ENCODE measurements at regions not wholly inside any gene's neighbourhood (a gene's known extent, or its start where the extent isn't known, plus 50 kb on each side); places are given as distances from the start of the nearest gene placed in this dataset.

DNA sequence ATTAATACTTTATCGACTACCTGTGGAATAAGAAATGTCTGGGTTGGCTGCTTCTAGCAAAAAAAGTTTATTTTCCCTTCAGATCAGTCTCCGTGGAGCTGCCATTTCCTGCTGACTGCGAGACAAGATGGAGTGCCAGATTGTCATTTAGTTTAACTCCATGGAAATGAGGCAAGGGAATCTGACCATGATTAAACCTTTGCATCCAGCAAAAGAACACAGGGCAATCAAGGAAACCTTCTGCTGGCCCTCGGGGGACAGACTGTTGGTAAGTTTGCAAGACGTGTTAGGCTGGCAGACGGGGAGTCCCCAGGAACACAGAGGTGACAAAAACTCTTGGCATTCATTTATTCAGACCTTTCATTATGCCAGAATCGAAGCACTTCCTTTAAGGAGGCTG, 52.2 kb upstream of the SPACA1 start:
- DNase-seq (ENCODE audit: low read depth in 2 of 2), result no peak

DNA sequence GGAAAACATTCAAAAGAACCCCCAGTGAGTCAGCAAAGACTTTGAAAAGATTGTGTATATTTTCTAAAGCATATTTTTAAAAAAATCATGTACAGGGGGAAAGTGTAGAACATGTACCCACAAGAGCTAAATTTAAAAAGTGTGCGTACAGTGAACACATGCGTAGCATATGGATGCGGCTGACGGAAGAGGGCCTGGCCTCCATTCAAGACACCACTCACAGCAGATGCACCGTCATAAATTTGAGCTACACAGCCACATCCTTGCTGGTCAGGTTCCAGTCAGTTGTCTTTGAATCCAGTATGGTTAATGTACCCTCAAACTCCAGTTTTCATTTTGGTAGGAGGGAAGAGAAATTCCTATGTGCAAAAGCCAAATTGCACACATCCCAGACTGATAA, 54.3 kb upstream of the SPACA1 start:
- no peak for DNase-seq (ENCODE audit: low read depth in 2 of 2)

DNA sequence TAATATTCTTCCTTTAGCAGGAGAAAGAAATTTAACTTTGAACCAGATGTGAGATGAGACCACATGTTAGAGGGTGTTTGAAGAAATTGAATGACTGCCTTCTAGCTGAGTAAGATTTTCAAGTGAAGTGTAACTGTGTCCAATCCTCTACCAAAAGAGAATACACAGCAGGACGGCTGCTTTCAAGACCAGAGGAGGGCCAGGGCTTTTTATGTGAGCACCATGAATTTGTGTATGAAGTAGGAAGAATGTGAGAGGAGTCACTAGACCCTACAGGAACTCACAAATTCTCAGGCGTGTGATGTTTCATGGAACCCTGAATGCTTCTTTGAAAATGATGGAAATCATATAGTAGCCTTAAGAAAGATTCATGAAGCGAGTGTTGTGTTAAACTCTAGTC, 56.8 kb upstream of the SPACA1 start:
- DNase-seq (ENCODE audit: low read depth in 2 of 2), result no peak

DNA sequence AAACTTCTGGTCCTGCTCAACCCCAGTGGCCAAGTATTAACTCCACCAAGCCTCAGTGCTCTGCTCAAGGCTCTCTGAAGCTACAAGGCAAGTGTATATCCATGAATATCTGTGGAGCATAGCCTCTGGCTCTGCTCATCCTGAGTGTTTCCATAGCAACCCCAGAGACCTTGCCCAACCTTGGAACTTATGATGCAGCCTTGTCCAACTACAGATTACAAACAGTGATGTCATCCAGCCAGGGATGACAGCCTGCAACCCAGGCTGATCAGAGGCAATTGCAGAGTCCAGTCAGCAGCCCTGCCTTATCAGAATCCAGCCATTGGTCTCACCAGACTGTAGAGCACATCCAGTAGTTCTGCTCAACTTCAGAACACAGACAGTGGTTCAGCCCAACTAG, 65.5 kb upstream of the SPACA1 start:
- DNase-seq (ENCODE audit: low read depth in 2 of 2), result no peak

DNA sequence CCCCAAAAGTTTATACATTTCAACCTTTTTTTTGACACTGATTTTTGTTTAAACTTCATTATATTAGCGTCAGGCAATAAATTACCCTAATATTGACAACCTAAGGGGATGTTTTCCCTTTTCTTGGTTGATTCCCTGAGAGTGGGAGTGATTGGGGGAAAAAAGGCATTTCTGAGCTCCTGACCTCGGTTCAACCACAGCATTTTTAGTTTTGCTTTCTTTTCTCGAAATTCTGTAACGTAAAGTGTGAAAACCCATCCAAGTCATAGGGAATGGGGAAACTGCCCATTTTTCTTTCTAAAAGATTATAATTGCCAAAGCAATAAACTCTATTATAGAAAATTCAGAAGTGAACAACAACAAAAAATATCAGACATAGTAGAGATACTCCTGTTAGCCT, 67.9 kb upstream of the SPACA1 start:
- DNase-seq (ENCODE audit: low read depth in 2 of 2), result no peak

DNA sequence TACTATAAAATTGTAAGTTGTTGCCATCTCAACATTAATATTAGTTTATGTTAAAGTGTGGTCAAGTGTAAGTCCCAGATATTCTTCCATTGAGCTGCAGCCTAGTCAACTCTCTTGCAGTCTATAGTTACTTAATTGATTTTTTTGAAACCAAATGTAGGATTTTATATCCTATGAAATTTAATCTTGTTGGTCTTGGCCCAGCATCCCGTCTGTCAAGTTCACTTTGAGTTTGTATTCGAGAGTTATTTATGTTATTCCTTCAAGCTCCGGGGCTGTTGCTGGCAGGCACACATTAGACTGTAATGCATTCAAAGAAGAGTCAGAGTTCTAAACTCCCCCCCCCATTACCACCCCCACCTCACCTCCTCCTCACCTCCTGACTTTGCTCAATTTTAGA, 71.0 kb upstream of the SPACA1 start:
- DNase-seq (ENCODE audit: low read depth in 2 of 2), result no peak

DNA sequence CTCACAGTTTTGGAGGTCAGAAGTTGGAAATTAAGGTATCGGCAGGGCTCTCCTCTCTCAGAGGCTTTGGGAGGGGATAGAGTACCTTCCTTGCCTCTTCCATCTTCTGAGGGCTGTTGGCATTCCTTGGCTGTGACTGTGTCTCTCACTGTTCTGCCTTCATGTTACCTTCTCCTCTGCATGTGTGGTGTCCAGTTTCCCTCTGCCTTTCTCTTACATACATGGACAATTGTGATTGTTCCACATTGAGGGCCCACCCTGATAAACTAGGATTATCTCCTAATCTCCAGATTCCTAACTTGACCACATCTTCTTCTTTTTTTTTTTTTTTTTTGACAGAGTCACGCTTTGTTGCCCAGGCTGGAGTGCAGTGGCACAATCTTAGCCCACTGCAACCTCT, 72.1 kb upstream of the SPACA1 start:
- no peak for DNase-seq (ENCODE audit: low read depth in 2 of 2)

DNA sequence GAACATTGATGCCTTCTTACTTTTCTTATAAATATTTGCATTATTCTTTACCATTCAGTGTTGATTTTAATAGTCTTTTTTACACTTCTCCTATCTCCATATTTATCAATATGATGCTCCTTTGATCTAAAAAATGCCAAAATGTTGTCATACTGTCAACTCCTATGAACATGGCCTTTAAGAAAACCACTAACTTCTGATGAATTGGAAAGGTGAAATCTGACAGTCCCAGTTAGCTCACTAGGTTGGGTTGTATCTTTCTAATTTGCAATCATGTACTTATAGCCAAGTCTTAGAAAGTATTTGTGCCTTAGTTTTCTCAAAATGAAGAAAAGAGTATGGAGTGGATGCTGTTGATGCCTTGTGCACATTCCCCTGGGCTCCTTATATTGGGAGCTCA, 75.4 kb upstream of the SPACA1 start:
- DNase-seq (ENCODE audit: low read depth in 2 of 2), result no peak

DNA sequence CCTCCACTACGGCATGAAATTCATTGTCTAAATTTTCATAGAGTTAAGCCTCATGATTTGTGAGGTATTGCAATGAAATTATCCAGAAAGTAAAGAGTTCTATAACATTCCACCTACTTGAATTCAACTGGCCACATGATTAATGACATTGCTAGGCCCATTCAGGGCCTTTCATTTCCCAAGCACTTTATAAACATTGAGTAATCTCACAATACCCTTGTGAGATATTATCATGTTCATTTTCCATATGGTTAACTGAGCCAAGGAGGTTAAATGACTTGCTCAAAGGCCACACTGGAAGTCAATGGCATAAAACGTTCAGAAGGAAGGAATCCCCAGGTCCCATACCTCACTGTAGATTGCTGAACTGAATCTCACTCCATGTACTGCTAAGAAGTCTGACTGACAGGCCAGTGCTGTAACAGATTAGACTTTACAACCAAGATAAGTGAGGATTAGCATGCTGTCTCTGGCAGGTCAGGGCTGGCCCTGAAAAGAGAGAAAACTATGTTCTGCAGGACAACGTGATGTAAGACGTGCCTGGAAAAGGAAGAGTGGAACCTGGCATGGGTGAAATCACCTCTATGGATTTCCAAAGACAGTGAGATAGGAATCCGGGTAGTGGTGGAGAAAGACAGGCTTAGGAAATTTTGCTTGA, 75.9 kb upstream of the SPACA1 start:
- no peak for DNase-seq (ENCODE audit: low read depth in 2 of 2)

DNA sequence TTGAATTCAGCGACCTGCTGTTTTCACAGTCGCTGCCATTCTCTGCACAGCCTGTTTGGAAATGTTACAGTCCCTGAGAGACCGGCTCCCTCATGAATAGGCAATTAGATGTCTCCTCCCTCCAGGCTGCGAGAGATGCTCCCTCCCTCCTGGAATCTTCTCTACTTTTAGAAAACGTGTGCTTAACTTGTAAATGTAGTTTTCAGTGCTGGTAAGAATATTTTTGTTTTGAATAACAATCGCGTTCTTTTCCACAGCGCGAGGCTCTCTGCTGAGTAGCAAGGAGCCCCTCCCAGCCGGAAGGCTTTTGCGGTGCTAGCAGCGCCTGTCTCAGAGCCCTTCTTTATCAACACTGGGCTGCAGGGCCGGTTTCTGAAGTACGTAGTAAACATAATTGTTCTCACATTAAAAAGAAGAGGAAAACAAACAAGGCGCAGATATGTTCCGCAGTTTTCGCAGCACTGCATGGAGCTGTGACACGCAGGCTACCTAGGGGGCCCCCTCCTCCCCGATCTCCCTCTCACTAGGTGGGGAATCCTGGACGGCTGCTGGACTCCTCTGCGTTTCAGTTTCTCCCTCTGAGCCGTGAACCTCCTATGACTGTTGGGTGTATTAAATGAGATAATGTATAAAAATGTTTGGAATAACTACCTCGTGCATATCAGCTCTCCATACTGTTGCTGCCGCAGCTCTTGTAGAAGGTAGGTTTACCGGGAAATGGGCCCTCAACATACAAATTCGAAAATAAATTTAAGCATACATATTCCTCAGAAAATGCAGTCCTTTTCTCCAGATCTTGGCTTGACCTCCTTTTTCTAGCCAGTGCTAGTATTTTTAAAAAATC, 79.0 kb upstream of the SPACA1 start:
- DNase-seq (ENCODE audit: low read depth in 2 of 2), result no peak

DNA sequence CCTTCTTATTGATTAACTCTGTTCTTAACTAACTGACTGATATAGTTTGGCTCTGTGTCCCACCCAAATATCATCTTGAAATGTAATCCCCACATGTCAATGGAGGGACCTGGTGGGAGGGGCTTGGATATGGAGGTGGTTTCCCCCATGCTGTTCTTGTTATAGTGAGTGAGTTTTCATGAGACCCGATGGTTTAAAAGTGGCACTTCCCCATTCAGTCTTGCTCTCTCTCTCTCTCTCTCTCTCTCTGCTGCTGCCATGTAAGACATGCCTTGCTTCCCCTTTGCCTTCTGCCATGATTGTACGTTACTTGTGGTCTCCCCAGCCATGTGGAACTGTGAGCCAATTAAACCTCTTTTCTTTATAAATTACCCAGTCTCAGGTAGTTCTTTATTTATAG, 81.8 kb upstream of the SPACA1 start:
- no peak for DNase-seq (ENCODE audit: low read depth in 2 of 2)

DNA sequence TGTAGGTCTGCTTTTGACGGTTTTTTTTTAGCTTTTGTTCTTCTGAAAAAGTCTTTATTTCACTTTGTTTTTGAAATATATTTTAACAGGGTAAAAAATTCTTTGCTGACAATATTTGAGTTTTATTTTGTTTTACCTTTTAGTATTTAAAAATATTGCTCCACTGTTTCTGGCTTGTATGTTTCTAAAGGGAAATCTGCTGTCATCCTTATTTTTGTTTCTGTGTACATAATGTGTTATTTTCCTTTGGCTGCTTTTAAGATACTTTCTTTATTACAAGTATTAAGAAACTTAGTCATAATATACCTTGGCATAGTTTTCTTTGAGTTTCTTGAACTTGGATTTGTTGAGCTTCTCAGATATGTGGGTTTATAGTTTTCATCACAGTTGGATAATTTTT, 88.6 kb upstream of the SPACA1 start:
- no peak for DNase-seq (ENCODE audit: low read depth in 2 of 2)

DNA sequence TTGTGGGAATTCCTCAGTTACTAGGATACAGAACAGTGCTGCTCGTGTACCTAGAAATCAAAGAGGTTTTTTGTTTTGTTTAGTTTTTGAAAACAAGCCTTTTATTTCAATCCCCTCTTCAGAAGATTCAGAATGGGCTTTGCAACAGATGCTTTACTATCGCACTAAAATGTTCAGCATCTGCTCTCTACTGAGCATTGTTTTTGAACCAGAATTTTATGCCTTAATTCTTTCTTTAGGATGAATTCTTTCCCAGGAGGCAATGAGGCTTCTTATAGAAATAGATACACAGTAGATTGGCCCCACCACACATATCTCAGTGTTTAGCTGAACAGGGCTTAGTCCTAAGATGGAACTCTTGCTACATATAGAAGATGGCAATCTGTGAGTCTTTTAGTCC, 95.9 kb upstream of the SPACA1 start:
- no peak for DNase-seq (ENCODE audit: low read depth in 2 of 2)

DNA sequence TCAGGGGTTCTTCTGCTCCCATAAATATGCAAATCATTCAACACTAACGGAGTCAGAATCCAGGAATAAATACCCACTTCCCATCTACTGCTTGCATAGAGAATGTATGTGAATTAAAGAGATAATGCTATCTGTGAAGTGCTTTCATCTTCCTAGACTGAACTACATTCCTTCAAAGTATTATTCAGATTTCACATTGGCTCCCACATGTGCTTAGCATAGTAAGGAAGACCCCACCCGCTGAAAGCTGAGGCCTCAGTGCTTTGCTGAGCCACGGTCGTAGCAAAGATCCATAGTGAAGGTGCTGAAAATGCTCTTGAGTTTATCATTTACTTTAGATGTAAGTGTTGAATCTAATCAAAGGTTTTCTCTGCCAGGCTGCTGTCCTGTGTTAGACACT, 97.0 kb upstream of the SPACA1 start:
- DNase-seq (ENCODE audit: low read depth in 2 of 2), result no peak

DNA sequence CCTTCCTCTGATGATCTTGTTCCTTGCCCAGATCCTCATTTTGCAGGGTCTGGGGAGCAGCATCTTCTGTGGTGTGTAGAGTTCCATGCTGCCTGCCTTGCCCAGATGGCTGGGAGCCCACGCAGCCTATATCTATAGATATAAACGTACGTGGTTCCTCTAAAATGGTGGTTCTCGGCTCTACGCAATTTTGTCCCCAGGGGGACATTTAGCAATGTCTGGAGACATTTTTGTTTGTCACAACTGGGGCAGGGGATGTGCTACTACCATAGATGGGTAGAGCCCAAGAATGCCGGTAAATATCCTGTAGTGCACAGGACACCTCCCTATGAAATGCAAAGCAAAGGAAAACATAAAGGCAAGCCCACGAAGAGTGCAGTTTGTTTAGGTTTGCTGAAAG, 98.4 kb upstream of the SPACA1 start:
- no peak for DNase-seq (ENCODE audit: low read depth in 2 of 2)

DNA sequence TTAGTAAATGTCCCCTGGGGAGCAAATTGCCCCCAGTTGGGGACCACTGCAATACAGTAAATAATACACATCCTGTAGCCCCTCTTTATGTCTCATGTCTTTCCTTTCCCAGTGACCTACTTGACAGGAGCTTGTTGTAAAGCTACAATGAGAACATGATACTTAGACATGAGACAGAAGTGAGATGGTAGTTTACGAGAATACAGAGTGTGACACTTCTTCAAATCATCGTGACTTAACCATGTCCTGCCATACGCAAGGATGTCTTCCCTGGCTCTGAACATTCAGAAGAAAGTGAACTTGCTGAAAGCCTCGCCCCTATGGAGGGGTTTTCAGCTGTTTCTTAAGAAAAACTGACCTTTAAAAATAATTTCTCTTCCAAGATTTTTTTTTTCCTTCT, 101.0 kb upstream of the SPACA1 start:
- DNase-seq (ENCODE audit: low read depth in 2 of 2), result no peak

DNA sequence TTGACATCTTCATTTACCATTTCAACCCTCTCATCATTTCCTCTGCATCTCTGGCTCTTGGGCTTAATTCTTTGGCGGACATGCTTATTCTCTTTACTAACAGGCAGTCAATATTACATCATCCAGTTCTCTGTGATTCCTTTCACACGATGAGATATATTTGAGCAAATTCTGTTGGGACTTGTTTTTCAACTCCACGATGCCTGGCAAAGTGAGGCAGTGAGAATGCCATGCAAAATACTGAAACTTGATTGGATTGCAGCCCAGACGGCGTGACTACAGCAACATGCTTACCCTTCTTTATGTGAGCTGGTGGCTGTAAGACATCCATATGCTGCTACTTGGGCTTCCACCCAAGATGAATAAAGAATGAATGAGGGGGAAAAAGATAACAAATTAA, 101.7 kb upstream of the SPACA1 start:
- no peak for DNase-seq (ENCODE audit: low read depth in 2 of 2)

DNA sequence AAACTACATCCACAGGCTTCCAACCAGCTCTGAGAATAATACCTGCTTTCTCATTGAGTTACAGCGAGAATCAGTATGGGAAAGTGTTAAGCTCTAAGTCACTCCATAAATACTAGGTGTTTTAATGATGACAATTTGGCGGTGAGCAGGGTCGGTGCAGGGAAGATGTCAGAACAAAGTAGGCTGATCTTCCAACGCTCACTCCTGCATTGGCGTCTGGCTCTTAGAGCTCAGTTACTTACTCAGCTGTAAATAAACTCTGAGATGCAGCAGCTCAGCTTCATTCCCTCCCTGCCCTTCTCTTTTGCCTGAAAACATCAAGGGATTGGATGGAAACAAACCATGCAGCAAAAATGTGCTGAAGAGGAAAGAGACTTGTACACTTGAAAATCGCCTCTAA, 102.5 kb upstream of the SPACA1 start:
- no peak for DNase-seq (ENCODE audit: low read depth in 2 of 2)

DNA sequence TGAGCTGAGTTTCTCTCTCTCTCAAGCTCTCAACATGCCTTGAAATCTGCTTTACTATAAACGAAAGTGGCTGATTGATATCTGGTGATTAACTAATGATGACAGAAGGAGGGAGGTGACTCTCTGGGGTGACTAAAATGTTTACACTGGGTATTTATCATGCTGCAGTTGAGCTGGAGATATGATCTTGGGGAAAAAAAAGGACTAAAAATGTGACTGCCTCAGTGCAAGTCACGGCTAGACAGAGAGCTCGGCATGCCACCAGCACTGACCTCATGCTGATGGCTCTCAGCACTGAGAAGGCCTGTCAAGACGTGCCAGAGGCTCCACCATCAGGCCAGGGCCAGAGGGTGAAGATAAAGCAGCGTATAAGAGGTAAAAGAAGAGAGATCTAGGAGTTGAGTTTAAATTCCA, 103.1 kb upstream of the SPACA1 start:
- DNase-seq (ENCODE audit: low read depth in 2 of 2), result no peak

DNA sequence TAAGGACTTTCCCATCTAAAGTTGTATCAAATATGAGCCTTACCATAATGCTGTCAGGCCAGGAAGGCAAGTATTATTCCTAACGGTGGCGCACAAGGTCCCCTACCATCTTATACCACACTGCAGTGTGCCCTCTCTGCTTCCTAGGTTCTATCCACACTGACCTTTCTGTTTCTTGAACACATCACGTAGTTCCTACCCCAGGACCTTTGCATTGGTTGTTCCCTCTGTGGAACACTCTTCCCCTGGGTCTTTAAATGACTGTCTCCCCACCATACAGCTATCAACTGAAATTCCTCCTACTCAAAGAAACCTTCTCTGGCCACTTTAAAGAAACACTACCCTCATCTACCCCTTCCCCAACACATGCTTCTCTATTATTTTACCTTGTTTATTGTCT, 104.5 kb upstream of the SPACA1 start:
- DNase-seq (ENCODE audit: low read depth in 2 of 2), result no peak

DNA sequence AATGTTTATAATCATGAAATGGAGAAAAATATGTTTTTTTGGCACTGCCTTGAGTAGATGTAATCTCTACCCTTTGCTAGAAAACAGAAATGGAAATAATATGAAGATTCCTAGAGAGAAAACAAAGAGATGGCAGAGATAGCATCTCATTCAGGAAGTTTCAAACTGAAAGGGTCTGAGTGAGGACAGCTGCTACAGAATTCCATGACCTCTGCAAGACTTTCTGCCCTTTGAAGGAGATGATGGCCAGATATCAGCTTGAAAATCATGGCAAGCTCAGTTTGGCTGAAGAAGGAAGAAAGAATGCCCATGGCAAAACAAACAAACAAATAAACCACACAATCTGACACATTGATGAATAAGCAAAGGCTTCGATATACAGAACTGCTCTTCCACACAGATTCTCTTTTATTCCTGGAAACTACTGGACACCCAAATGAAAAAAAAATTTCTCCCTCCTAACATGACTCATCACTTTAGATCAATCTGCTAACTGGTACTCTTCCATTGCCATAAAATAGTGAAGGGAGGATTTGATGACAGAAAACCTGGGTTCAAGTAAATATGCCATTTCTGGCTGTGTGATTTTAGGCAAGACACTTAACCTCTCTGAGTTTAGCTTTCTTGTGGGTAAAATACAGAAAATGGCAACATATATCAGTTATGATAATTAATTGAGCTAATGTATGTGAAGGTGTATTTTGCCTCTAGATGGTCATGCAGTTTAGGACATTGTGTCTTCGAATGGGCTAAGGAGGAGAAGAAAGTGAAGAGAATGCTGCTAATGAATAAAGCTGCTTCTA, 105.9 kb upstream of the SPACA1 start:
- DNase-seq (ENCODE audit: low read depth in 2 of 2), result no peak

DNA sequence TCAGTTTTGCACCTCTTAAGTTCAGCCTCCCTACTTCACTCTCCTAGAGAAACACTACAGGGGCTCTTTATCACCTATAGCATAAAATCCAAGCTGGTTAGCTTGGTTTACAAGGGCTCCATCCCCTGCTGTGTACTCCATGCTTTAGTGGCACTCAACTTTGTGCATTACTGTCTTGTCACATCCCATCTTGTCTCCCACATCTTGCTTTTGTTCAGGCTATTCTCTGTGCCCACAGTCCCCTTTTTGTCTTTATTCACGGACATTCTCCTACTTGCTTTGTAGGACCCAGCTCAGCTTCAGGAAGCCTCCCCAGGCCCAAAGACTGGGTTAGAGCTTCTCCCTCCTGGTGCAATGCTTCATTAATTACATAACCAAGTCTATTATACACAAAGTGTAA, 107.9 kb upstream of the SPACA1 start:
- DNase-seq (ENCODE audit: low read depth in 2 of 2), result no peak

DNA sequence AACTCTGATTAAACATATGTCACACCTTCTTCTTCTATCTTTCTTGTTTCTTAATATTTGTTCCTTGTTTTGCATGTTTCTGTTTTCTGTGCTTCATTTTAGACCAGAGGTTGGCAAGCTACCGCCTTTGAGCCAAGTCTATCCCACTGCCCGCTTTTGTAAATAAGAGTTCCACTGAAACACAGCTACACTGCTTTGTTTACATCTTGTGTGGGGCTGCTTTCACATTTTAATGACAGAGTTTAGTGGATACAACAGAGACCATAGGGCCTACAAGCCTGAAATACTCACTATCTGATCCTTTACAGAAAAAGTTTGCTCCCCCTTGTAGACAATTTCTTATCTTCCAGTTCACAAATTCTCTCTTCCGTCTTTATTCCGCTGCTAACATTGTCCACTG, 109.4 kb upstream of the SPACA1 start:
- no peak for DNase-seq (ENCODE audit: low read depth in 2 of 2)
